Esophagus muscularis mucosa (tissue), 4 donors: ENCODE measurements at regions not wholly inside any gene's neighbourhood (a gene's known extent, or its start where the extent isn't known, plus 50 kb on each side); places are given as distances from the start of the nearest gene placed in this dataset.

Source experiments
- CTCF ChIP-seq, 3 experiments: fragments of 200-600 bp in 2 of 3; fragments of 450-650 bp in 1 of 3; sonication (generic) in 2 of 3; IDR thresholded peaks; one replicate each; pipeline ENCODE4 v1.5.1; 2017 to 2019; ENCODE audit warnings: antibody characterized with exemption in 3 of 3, mild to moderate bottlenecking in 2 of 3, moderate library complexity in 1 of 3
- EP300 ChIP-seq: sonication (generic); formaldehyde crosslinking; IDR thresholded peaks from one replicate; pipeline ENCODE4 v1.6.1; 2017; ENCODE audit warnings: antibody characterized with exemption
- POLR2A ChIP-seq: fragments of 450-650 bp; IDR thresholded peaks from one replicate; pipeline ENCODE4 v1.6.1; 2017; ENCODE audit warnings: antibody characterized with exemption, moderate library complexity, mild to moderate bottlenecking, low read depth
- POLR2AphosphoS5 ChIP-seq, 2 donors: sonication (generic); formaldehyde crosslinking; IDR thresholded peaks; one replicate each; pipeline ENCODE4 v1.6.1; 2017; ENCODE audit warnings: antibody characterized with exemption in 2 of 2

GRCh38 chr13:83798731-83799130 lies 83.5 kb downstream of the SLITRK1 start:
- TF ChIP-seq CTCF (IDR thresholded peaks at IDR 0.05) (no peak), POLR2A (no peak), POLR2AphosphoS5 (IDR thresholded peaks at IDR 0.05) (no peak), EP300 (no peak)
